ELR (cell line): ENCODE measurements at regions not wholly inside any gene's neighbourhood (a gene's known extent, or its start where the extent isn't known, plus 50 kb on each side); places are given as distances from the start of the nearest gene placed in this dataset.
"Not testable (repeated sequence)": the region's sequence is repeated elsewhere in the genome, so short reads cannot be mapped to it uniquely, and the experiment has no call there.

Experiments used
- DNase-seq: peaks from one replicate; pipeline ENCODE4 v3.0.0-alpha.2; 2015; ENCODE audit warnings: low read depth

GRCh38 chr7:156547884-156548561 is 92.6 kb upstream of the RNF32 start:
- no peak for DNase-seq

- DNase-seq = no peak
These were observed 94.6 kb upstream of the RNF32 start for GRCh38 chr7:156545979-156546378.

- DNase-seq = no peak
These were observed 95.5 kb upstream of the RNF32 start for GRCh38 chr7:156544919-156545715.

- DNase-seq = no peak
These were observed 96.6 kb upstream of the RNF32 start for GRCh38 chr7:156543699-156544598.

GRCh38 chr7:156540619-156541165 is 99.9 kb upstream of the RNF32 start:
- no peak for DNase-seq

DNA sequence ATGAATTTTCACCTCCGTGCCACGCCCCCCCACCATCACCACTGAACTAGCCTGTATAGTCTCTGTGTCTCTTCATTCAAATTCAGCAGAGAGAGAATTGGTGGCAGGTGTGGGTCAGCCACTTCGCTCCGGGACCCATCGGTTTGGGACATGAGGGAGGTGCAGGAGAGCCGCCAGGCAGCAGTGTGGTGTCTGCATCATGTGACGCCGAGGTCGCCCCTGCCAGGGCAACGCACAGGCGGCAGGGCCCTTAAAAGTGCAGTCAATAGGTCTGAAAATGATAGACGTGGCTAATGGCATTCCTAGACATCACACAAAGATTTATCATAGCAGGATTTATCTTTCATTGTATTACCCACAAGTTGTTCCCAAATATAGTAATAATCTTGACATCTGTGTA is 100.6 kb upstream of the RNF32 start:
- no peak for DNase-seq

GRCh38 chr7:156537006-156537405 is 103.6 kb upstream of the RNF32 start:
- DNase-seq = no peak

GRCh38 chr7:156534925-156535324 is 105.6 kb upstream of the RNF32 start:
- DNase-seq = no peak

DNA sequence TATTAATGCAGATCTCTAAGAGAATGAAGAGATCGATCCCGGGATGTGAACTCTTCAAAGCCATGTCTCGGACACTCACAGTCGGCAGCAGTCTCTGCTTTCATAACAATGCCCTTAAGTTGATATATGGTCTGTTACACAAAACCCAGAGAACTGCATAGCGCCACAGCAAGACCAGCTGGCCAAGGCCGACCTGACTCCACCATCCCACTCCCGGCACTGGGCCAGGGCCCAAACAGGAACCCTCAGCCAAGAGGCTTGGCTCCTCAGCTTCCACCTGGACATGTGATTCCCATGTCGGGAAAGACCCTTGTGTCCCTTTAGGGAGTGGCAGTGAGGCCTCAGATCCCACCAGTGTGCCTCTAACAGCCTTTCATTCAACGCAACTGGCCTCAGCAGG is 106.6 kb upstream of the RNF32 start:
- DNase-seq = no peak

DNA sequence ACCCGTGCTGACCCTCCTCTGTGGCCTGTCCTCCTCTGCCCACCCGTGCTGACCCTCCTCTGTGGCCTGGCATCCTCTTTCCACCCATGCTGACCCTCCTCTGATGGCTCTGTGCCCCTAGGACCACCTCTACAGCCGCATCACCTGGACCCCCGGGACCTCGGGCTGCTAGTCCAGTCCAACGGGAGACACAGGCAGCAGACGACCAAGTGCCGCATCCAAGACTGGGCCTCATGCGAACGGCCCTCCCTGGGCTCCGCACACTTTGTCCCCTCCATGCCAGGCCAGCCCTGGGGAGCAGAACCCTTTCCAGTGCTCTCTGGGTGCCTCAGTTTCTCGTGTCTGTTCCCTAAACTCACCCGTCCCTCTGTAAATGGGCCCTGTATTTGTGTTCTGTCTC is 107.2 kb upstream of the RNF32 start:
- no peak for DNase-seq

DNA sequence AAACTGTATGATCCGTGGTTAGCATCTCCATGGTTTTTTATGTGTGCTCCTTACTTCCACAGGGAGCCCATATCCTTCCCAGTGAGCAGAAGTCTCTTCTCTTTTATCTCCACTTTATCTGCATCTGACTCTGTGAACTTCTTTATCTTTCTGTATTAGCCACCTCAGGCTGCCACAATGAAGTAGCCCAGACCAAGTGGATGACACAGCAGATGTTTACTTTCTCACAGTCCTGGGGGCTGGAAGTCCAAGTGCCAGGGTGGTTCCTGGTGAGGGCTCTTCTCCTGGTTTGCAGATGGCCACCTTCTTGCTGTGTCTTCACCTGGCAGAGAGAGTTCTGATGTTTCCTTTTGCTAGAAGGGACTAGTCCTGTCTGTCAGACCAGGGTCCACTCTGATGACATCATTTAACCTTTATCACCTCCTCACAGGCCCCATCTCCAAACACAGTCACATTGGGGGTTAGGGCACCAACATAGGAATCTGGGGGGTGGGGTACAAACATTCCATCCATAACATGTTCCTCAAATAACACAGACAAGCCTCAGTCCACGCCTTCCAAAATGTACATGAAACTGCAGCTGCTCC is 108.5 kb upstream of the RNF32 start:
- DNase-seq = no peak

DNA sequence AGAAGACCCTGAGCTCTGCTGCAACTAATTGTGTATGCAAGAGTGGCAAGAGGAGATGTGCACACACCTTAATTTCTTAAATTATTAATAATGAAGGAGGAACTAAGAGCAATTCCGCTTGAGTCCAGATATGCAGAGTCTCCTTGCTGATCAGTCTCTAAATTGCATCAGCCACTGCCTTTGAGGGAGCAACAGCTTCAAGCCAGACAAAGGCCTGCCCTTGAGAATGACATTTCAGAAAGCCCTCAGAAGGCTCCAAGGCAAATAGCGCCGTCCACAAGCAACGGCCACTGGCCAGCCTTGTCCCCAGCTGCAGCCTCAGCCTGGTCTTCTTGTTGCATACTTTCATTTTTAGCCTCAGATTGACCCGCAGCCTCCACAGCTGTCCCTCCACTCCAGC is 110.6 kb upstream of the RNF32 start:
- no peak for DNase-seq

GRCh38 chr7:156527458-156527890 is 113.1 kb upstream of the RNF32 start:
- no peak for DNase-seq

- no peak for DNase-seq
These were observed 115.6 kb upstream of the RNF32 start for GRCh38 chr7:156524818-156525597.

DNA sequence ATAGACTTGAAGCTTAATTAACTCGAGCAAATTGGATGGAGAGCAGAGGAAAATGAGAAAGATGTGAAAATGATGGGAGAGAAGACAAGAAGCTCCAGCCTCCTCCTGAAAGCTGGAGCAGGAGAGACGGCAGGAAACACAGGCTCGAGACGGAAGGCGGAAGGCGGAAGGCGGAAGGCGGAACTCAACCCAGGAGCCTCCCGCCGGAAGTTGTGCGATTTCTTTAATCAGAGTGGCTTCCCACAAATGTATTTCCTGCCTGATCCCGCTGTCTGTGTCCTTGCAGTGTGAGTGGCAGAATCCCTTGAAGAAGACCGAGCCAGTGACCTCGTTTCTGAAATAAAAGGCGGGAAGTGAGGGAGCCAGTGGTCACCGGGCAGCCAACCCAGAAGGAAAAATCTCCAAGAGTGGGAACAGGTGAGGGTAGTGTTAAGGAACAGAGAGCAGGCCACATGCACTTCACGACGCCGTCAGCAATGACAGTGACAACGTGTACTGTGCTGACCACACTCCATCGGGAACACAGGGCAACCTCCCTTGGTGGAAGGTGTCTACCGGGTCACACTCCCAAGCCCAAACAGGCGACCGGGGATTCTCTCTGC is 117.0 kb upstream of the RNF32 start:
- DNase-seq = no peak

- no peak for DNase-seq
These were observed 117.8 kb upstream of the RNF32 start for GRCh38 chr7:156522801-156523200.

DNA sequence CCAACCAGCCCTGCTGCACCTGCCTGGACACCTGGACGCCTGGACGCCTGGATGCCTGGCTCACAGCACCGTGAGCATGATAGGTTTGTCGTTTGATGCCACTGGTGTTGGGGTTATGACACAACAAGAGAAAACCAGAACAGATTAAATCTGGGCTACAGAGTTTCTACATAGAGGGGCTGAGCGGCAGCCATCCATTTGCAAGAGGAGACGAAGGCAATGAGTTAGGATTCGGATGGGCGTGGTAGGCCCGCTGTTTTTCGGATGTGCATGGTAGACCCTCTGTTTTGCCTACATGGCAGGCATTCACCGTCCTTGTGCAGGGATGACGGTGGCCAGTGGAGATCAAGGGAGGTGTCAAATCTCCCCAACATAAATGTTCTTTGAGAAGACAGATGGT is 121.5 kb upstream of the RNF32 start:
- DNase-seq = no peak

- no peak for DNase-seq
These were observed 122.1 kb upstream of the RNF32 start for GRCh38 chr7:156518466-156518865.

GRCh38 chr7:156517858-156518257 is 122.7 kb upstream of the RNF32 start:
- not testable (repeated sequence) for DNase-seq

- no peak for DNase-seq
These were observed 123.7 kb upstream of the RNF32 start for GRCh38 chr7:156516791-156517378.
